Kidney tubule cell (primary cell): ENCODE measurements at regions not wholly inside any gene's neighbourhood (a gene's known extent, or its start where the extent isn't known, plus 50 kb on each side); places are given as distances from the start of the nearest gene placed in this dataset.
"Not testable (repeated sequence)": the region's sequence is repeated elsewhere in the genome, so short reads cannot be mapped to it uniquely, and the experiment has no call there.

Source experiments
- DNase-seq: peaks from one replicate; pipeline ENCODE4 v3.0.0-alpha.2; 2018; ENCODE audit warnings: low spot score

DNA sequence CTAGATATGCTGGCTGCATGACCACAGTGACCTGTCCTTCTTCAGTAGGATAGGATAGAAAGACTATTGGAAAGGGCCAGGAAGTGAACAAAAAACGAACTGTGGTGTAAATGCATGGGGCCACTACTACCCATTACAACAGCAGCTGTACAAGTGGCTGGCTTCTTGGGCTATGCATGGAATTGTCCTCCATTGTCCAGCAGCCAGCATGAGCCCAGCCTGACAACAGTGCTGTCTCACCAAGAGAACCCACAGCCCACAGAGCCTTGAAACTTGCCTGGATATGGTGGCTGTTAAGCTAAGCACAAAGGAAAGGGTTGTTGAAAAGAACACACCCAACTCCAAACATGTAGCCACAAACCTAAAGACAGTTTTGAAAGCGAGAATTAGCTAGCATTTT, 330.2 kb upstream of the F9 start:
- no peak for DNase-seq

- no peak for DNase-seq
Measured at GRCh38 chrX:139199933-139200332, 330.6 kb upstream of the F9 start.

- no peak for DNase-seq
Measured at GRCh38 chrX:139198936-139199335, 331.6 kb upstream of the F9 start.

DNA sequence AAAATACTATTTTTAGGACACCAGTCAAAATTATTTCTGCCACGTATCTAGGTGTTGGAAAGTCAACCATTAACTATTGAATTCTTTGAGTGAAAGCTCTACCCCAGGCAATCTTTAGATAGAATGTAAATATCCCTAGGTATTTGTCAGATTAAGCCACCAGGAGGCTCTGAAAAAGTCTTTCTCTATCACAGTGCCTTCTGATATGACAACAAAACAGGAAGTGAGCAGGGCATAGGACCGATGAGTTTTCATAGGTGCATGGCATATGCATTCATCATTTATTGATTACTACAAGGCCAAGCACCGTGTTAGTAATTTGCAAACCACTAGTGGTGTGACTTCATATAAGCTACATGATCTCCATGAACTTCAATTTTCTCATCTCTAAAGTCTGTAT, 333.6 kb upstream of the F9 start:
- no peak for DNase-seq

DNA sequence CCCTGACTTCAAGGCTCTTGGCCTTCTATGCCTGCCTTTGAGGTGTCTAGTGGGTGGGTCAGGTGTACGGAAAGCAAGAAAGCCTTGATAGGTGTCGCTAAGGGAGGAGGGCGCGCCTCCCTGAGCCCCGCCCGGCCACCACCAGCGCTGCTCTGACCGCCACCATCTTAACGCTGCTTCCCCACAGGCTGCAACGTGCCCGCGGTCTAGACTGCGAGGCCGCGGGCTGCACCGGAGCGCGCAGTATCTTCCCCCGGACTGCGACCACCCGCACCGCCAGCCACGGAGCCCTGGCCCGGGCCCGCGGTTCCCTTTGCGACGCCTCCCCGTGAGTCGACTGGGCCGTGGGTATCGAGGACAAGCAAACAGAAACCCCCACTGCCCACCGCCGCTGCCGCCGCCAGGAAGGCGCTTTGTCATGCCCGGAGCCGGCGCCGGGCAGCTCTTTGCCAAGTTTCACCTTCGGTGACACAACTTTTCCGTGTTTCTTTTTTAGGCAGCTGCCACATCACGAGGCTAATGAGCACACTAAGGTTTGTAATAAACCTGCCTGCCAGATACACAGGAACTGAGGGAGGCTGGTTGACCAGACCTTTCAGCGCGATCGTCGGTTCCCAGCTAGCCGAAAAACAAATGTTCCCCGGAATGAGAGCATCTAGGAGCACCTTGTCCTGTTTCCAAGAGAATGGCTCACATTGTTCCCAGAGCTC, 335.8 kb upstream of the F9 start:
- DNase-seq: peak; percentile 83

GRCh38 chrX:139192386-139192961, 338.1 kb upstream of the F9 start:
- DNase-seq: peak; percentile 68

DNA sequence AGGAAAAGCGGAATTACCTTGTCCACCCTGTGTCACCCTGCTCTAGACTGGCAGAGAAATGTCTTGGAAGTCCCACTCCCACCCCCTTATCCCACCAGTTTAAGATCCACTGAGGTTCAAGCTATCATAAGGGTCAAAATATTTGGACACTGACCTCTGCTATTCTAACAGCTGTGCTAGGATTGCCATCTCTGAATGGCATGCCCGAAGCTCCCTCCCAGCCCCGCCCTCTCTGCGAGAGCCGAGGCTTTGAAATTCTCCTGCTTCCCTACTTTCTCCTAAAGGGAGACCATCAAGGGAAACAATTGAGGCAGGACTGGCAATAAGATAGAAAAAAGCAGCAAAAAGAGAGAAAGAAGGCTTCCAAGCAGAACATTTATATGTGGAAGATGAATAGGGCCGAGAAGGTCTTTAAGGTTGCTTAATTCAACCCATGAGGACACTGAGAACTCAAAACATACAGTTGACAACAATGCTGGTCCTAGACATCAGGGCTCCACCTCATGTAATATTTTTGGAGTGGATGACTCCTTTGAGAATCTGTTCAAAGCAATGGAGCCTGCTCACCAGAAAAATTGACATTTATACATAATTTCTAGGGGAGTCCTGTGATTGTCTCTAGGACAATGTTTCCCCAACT, 338.7 kb upstream of the F9 start:
- no peak for DNase-seq

DNA sequence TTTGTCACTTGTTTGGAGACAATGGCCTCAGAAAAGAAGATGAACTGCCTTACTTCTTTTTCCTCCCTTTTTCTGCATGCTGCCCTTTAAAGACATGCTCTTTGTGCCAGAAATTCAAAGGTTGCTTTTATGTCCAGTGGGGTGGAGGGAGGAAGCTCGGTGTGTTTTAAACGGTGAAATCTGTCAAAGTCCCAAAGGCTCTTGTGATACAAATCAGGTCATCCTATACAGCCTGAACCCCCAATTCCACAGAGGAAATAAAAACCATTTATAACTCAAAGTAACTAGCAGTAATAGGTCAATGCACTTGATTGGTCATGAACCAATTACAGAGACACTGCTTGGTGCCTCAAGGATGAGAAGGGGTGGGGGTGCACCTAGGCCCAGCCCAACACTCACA, 339.3 kb upstream of the F9 start:
- no peak for DNase-seq

DNA sequence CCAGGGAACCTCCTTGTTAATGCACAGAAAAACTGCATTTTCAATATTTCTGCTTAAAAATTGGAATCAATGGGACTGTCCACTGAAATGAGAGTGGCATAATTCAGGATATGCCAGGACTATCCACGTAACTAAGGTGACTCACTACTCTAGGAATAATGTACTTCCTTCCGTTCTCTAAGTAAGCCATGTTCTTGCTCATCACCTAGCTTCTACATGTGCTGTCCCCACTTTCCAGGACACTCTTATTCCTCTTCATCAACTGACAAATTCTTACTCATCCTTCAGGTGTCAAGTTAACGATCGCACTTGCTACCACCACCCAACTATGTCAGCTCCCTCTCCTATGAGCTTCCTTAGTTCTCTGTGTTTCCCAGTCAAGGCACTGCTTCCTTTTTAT, 342.8 kb upstream of the F9 start:
- peak; percentile 50 for DNase-seq

DNA sequence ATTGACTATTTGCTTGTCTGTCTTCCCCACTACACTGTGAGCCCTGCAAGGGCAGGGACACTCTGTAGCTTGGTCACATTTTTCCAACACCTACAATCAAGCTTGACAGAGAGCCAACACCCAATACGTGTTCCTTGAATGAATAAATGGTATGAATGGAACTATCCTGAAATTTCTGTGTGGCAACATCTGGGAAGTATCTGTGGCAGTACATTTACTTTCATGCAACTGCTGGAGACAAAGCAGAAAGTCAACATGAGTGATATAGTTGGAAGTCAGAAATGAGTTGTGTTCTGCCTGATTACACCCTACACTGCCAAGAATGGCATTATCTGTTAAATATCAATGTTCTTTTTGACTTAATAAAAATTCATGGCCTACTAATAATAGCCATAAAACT, 343.5 kb upstream of the F9 start:
- DNase-seq: no peak

GRCh38 chrX:139179592-139179991, 350.9 kb upstream of the F9 start:
- DNase-seq: peak; percentile 23

DNA sequence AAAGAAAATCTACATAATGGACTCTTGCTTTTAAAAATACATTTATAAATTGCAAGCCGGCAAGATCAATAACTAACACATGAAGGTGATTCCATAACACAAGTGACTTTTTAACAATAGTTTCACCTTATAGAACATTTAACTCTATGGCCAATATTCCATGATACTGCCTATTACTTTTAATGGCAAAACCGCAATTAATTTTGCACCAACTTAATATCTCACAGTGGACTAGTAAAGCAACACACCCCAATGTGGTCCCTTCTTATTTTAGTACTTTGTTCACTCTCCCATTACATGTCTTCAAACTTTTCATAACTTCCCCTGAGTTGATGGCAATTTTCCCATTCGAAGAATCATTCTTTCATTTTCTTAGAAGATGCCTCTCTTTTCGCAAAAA, 351.6 kb upstream of the F9 start:
- no peak for DNase-seq

- DNase-seq: no peak
Measured at GRCh38 chrX:139172731-139173130, 357.8 kb upstream of the F9 start.

DNA sequence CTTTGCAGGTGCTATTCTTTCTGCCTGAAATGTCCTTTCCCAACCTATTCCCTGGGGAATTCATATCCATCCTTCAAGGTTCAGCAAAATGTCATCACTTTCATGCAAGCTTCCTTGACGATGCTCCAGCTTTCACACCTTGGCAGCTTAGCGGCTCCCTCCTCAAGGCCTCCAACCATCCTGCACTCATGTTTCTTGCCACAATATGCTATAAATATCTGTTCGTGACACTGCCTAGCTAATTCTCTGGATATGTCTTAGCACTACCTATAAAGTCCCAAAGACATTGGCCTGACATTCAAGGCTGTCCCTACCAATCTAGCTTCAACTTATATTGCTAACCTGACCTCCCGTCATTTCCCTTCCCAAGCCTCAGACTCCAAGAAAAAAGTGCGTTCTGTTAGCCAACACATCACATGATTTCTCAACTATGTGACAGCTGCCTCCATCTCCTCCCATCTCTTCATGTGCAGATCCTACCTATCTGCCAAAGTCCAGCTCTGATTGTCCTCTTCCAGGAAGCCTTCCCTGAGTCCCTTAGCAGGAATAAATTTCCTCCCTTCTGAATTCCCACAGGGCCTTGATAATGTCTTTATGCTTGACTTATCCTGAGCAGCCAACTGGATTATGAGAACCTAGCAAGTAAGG, 359.9 kb upstream of the F9 start:
- DNase-seq: no peak

- DNase-seq: no peak
Measured at GRCh38 chrX:139167282-139167681, 363.3 kb upstream of the F9 start.

GRCh38 chrX:139158256-139158655, 372.3 kb upstream of the F9 start:
- peak; percentile 85 for DNase-seq

DNA sequence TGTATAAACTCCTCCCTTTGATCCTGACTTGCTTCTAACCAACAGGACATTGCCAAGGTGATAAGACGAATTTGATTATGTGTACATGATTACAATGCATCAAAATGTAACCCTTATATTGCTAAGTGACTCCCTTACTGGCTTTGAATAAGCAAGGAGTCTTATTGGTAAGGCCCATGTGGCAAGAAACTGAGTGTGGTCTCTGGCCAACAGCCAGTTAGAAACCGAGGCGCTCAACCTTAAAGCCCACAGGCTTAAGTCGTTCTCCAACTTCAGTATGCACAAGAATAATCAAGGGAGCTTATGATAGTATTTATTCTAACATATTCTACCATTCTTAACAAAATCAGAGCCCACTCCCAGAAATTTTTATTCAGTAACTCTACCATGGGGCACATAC, 374.2 kb upstream of the F9 start:
- DNase-seq: peak; percentile 17

- DNase-seq: not testable (repeated sequence)
Measured at GRCh38 chrX:139146625-139147024, 383.9 kb upstream of the F9 start.

GRCh38 chrX:139141370-139141769, 389.2 kb upstream of the F9 start:
- DNase-seq: no peak

- DNase-seq: no peak
Measured at GRCh38 chrX:139134316-139134715, 396.2 kb upstream of the F9 start.

- peak; percentile 74 for DNase-seq
Measured at GRCh38 chrX:139126493-139126892, 404.0 kb upstream of the F9 start.

- DNase-seq: no peak
Measured at GRCh38 chrX:139125916-139126315, 404.6 kb upstream of the F9 start.

- no peak for DNase-seq
Measured at GRCh38 chrX:139121616-139122286, 408.8 kb upstream of the F9 start.
